PC-3 (cell line): ENCODE measurements at regions not wholly inside any gene's neighbourhood (a gene's known extent, or its start where the extent isn't known, plus 50 kb on each side); places are given as distances from the start of the nearest gene placed in this dataset.

Source experiments
- EZH2phosphoT487 ChIP-seq: fragments of 300-600 bp; sonication (generic); IDR thresholded peaks from 2 replicates; pipeline ENCODE4 v1.6.1; 2018; ENCODE audit warnings: mild to moderate bottlenecking, antibody characterized with exemption, low read length, borderline replicate concordance
- TF ChIP-seq, protein P1 (sequence below): fragments of 300-600 bp; sonication (generic); conservative IDR thresholded peaks from 2 replicates; pipeline ENCODE4 v1.5.1; 2017; ENCODE audit warnings: antibody characterized with exemption, low read depth, mild to moderate bottlenecking, low read length

DNA sequence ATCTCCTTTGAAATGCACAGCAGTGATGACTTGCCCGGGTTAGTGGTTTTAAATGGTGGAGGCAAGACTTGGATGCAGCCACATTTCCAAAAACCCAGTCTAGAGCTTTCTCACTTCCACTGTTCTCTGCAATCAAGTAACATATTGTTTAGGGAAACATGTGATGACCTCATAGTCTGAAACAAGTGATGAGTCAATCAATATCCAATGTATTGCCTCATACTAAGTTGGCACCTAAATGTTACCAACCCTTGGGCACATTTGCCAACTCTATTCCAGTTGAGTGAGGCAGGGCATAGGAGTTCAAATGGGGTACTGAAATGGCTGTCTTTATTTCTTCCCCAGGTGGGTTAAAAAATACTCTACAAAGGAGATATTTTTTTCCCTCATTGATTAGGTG is 1105.4 kb downstream of the VRK1 start:
- TF ChIP-seq, protein P1, sequence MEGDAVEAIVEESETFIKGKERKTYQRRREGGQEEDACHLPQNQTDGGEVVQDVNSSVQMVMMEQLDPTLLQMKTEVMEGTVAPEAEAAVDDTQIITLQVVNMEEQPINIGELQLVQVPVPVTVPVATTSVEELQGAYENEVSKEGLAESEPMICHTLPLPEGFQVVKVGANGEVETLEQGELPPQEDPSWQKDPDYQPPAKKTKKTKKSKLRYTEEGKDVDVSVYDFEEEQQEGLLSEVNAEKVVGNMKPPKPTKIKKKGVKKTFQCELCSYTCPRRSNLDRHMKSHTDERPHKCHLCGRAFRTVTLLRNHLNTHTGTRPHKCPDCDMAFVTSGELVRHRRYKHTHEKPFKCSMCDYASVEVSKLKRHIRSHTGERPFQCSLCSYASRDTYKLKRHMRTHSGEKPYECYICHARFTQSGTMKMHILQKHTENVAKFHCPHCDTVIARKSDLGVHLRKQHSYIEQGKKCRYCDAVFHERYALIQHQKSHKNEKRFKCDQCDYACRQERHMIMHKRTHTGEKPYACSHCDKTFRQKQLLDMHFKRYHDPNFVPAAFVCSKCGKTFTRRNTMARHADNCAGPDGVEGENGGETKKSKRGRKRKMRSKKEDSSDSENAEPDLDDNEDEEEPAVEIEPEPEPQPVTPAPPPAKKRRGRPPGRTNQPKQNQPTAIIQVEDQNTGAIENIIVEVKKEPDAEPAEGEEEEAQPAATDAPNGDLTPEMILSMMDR, result no peak
- no peak for TF ChIP-seq EZH2phosphoT487
